ENCODE measurements at regions not wholly inside any gene's neighbourhood (a gene's known extent, or its start where the extent isn't known, plus 50 kb on each side); places are given as distances from the start of the nearest gene placed in this dataset.

- TF ChIP-seq CTCF (IDR thresholded peaks at IDR 0.05), result no peak
- TF ChIP-seq POLR2A (IDR thresholded peaks at IDR 0.05), result no peak
- TF ChIP-seq POLR2AphosphoS5 (IDR thresholded peaks at IDR 0.05), result no peak
- no peak for TF ChIP-seq EP300 (IDR thresholded peaks at IDR 0.05)
Observed at GRCh38 chr7:51551070-51551469, 234.5 kb upstream of the COBL start.
